ENCODE measurements at regions not wholly inside any gene's neighbourhood (a gene's known extent, or its start where the extent isn't known, plus 50 kb on each side); places are given as distances from the start of the nearest gene placed in this dataset.

GRCh38 chr14:76666746-76667145 lies 94.5 kb upstream of the VASH1 start:
- DNase-seq (ENCODE audit: low spot score) = no peak
- Histone ChIP-seq H3K9me3 (ENCODE audit: low read length) (no peaks in the 10 kb centered on the region), H4K20me1 (ENCODE audit: insufficient read depth, low read length) (no peaks in the 10 kb centered on the region), H3K4me2 (ENCODE audit: low read length) (no peak overlapping the region), H3K4me1 (ENCODE audit: insufficient read depth, low read length, poor library complexity, severe bottlenecking) (no peaks in the 10 kb centered on the region), H3K4me3 (ENCODE audit: low read depth, low read length, poor library complexity, severe bottlenecking) (no peak overlapping the region), H3K9me2 (ENCODE audit: insufficient read depth, low read length) (no peaks in the 10 kb centered on the region), H2AFZ (ENCODE audit: low read length) (no peak overlapping the region), H3K79me2 (ENCODE audit: insufficient read depth, low read depth, low read length) (no peaks in the 10 kb centered on the region), H3K36me3 (ENCODE audit: insufficient read depth, low read length) (no peaks in the 10 kb centered on the region), H3K27ac (ENCODE audit: low read depth, low read length, poor library complexity, severe bottlenecking) (no peak overlapping the region)
- ChIA-PET POLR2A (no interaction called here), CTCF (ENCODE audit: unreplicated experiment) (no interaction called here)
- intact Hi-C loops (cut with micrococcal nuclease; ENCODE audit: unreplicated experiment) = no loop called here
- no TSS peak for BruUV-seq (replicated peaks)
- TF ChIP-seq CTCF (conservative IDR thresholded peaks at IDR 0.05; ENCODE audit: low read length) (no peak), EZH2phosphoT487 (IDR thresholded peaks at IDR 0.05; ENCODE audit: borderline replicate concordance, low read depth, low read length) (no peak)

GRCh38 chr14:76669770-76670169 lies 91.5 kb upstream of the VASH1 start:
- H3K79me2 ChIP-seq (ENCODE audit: insufficient read depth, low read depth, low read length) = no peaks in the 10 kb centered on the region
- no peak for DNase-seq (ENCODE audit: low spot score)
- H3K36me3 ChIP-seq (ENCODE audit: insufficient read depth, low read length) = no peaks in the 10 kb centered on the region
- TF ChIP-seq CTCF (conservative IDR thresholded peaks at IDR 0.05; ENCODE audit: low read length) (no peak), EZH2phosphoT487 (IDR thresholded peaks at IDR 0.05; ENCODE audit: borderline replicate concordance, low read depth, low read length) (no peak)
- POLR2A ChIA-PET = no interaction called here
- H3K27ac ChIP-seq (ENCODE audit: low read depth, low read length, poor library complexity, severe bottlenecking) = no peak overlapping the region
- no peaks in the 10 kb centered on the region for H3K9me3 ChIP-seq (ENCODE audit: low read length)
- intact Hi-C loops (cut with micrococcal nuclease; ENCODE audit: unreplicated experiment) = no loop called here
- H3K4me3 ChIP-seq (ENCODE audit: low read depth, low read length, poor library complexity, severe bottlenecking) = no peak overlapping the region
- H3K9me2 ChIP-seq (ENCODE audit: insufficient read depth, low read length) = no peaks in the 10 kb centered on the region
- CTCF ChIA-PET (ENCODE audit: unreplicated experiment) = no interaction called here
- no peak overlapping the region for H3K4me2 ChIP-seq (ENCODE audit: low read length)
- no peaks in the 10 kb centered on the region for H3K4me1 ChIP-seq (ENCODE audit: insufficient read depth, low read length, poor library complexity, severe bottlenecking)
- BruUV-seq (replicated peaks) = no TSS peak
- H2AFZ ChIP-seq (ENCODE audit: low read length) = no peak overlapping the region
- H4K20me1 ChIP-seq (ENCODE audit: insufficient read depth, low read length) = no peaks in the 10 kb centered on the region

GRCh38 chr14:76672123-76672522 lies 89.1 kb upstream of the VASH1 start:
- no TSS peak for BruUV-seq (replicated peaks)
- intact Hi-C loops (cut with micrococcal nuclease; ENCODE audit: unreplicated experiment) = no loop called here

More at GRCh38 chr14:76672123-76672522, 89.1 kb upstream of the VASH1 start:
- Histone ChIP-seq H4K20me1 (ENCODE audit: insufficient read depth, low read length) (no peaks in the 10 kb centered on the region), H3K79me2 (ENCODE audit: insufficient read depth, low read depth, low read length) (no peaks in the 10 kb centered on the region), H3K27ac (ENCODE audit: low read depth, low read length, poor library complexity, severe bottlenecking) (no peak overlapping the region), H3K36me3 (ENCODE audit: insufficient read depth, low read length) (no peaks in the 10 kb centered on the region), H3K9me2 (ENCODE audit: insufficient read depth, low read length) (no peaks in the 10 kb centered on the region), H3K9me3 (ENCODE audit: low read length) (no peaks in the 10 kb centered on the region), H3K4me1 (ENCODE audit: insufficient read depth, low read length, poor library complexity, severe bottlenecking) (no peaks in the 10 kb centered on the region), H3K4me3 (ENCODE audit: low read depth, low read length, poor library complexity, severe bottlenecking) (no peak overlapping the region), H3K4me2 (ENCODE audit: low read length) (no peak overlapping the region), H2AFZ (ENCODE audit: low read length) (no peak overlapping the region)
- ChIA-PET POLR2A (interaction anchor here (0.6 to 0.7 kb wide), 2 partner anchors 188 to 205 kb away, joined by 3 to 5 read pairs; no protein-coding TSS in a partner anchor), CTCF (ENCODE audit: unreplicated experiment) (no interaction called here)
- TF ChIP-seq EZH2phosphoT487 (IDR thresholded peaks at IDR 0.05; ENCODE audit: borderline replicate concordance, low read depth, low read length) (no peak), CTCF (conservative IDR thresholded peaks at IDR 0.05; ENCODE audit: low read length) (no peak)
- no peak for DNase-seq (ENCODE audit: low spot score)

All from OCI-LY7 (cell line).